MM.1S (cell line): ENCODE measurements at regions not wholly inside any gene's neighbourhood (a gene's known extent, or its start where the extent isn't known, plus 50 kb on each side); places are given as distances from the start of the nearest gene placed in this dataset.

Experiments
- DNase-seq: peaks from one replicate; pipeline ENCODE4 v3.0.0-alpha.2; 2015
- H2AFZ ChIP-seq: fragments of 300-600 bp; sonication (generic); 2 replicates; pipeline ENCODE4 v1.6.0; 2016; ENCODE audit warnings: antibody characterized with exemption, low read length
- H3F3A ChIP-seq: fragments of 300-600 bp; sonication (generic); 2 replicates; pipeline ENCODE4 v1.6.1; 2016; ENCODE audit warnings: mild to moderate bottlenecking, antibody characterized with exemption, low read length, moderate library complexity, mixed read lengths; ENCODE audit not compliant: insufficient read depth
- H3K27ac ChIP-seq: fragments of 300-600 bp; sonication (generic); 2 replicates; pipeline ENCODE4 v1.5.1; 2016; ENCODE audit warnings: mild to moderate bottlenecking, low read length
- H3K27me3 ChIP-seq: fragments of 300-600 bp; sonication (generic); replicated peaks from 2 replicates; pipeline ENCODE4 v1.6.0; 2016; ENCODE audit warnings: low read length; ENCODE audit not compliant: insufficient read depth
- H3K36me3 ChIP-seq: fragments of 300-600 bp; sonication (generic); replicated peaks from 2 replicates; pipeline ENCODE4 v1.6.1; 2016; ENCODE audit warnings: mild to moderate bottlenecking, low read length, mixed read lengths; ENCODE audit not compliant: insufficient read depth
- H3K4me1 ChIP-seq: fragments of 300-600 bp; sonication (generic); 2 replicates; pipeline ENCODE4 v1.6.1; 2016; ENCODE audit warnings: low read length, mixed read lengths
- H3K4me2 ChIP-seq: fragments of 300-600 bp; sonication (generic); 2 replicates; pipeline ENCODE4 v1.6.0; 2016; ENCODE audit warnings: low read depth, low read length
- H3K4me3 ChIP-seq: fragments of 300-600 bp; sonication (generic); 2 replicates; pipeline ENCODE4 v1.5.1; 2016; ENCODE audit warnings: low read length, mixed read lengths
- H3K79me2 ChIP-seq: fragments of 300-600 bp; sonication (generic); 2 replicates; pipeline ENCODE4 v1.6.1; 2016; ENCODE audit warnings: mixed run types, low read length, mixed read lengths
- H3K9ac ChIP-seq: fragments of 300-600 bp; sonication (generic); 2 replicates; pipeline ENCODE4 v1.6.1; 2016; ENCODE audit warnings: low read length, mixed read lengths
- H3K9me2 ChIP-seq: fragments of 300-600 bp; sonication (generic); replicated peaks from 2 replicates; pipeline ENCODE4 v1.6.1; 2016; ENCODE audit warnings: mild to moderate bottlenecking, low read length, mixed read lengths; ENCODE audit not compliant: insufficient read depth
- H3K9me3 ChIP-seq: fragments of 300-600 bp; sonication (generic); replicated peaks from 2 replicates; pipeline ENCODE4 v1.6.1; 2016; ENCODE audit warnings: mild to moderate bottlenecking, low read length, mixed read lengths; ENCODE audit not compliant: insufficient read depth
- H4K20me1 ChIP-seq: fragments of 300-600 bp; sonication (generic); 2 replicates; pipeline ENCODE4 v1.6.1; 2016; ENCODE audit warnings: mild to moderate bottlenecking, low read length, moderate library complexity, mixed read lengths; ENCODE audit not compliant: insufficient read depth
- CTCF ChIP-seq: fragments of 300-600 bp; sonication (generic); IDR thresholded peaks from 2 replicates; pipeline ENCODE4 v1.5.1; 2016; ENCODE audit warnings: antibody characterized with exemption, low read length, mixed read lengths
- EZH2 ChIP-seq: fragments of 300-600 bp; sonication (generic); optimal IDR thresholded peaks from 2 replicates; pipeline ENCODE3; 2017; ENCODE audit warnings: low read depth, mild to moderate bottlenecking, antibody characterized with exemption, low read length, mixed read lengths
- EZH2phosphoT487 ChIP-seq: fragments of 300-600 bp; sonication (generic); IDR thresholded peaks from 2 replicates; pipeline ENCODE4 v1.6.1; 2018; ENCODE audit warnings: antibody characterized with exemption, low read length

- Histone ChIP-seq H3K79me2 (no peaks in the 10 kb centered on the region), H3K36me3 (no peaks in the 10 kb centered on the region), H3F3A (no peaks in the 10 kb centered on the region), H3K4me3 (no peak overlapping the region), H3K9me3 (no peaks in the 10 kb centered on the region), H3K27ac (no peak overlapping the region), H2AFZ (no peak overlapping the region), H4K20me1 (no peaks in the 10 kb centered on the region), H3K9me2 (no peaks in the 10 kb centered on the region; the same call in 1 of the 2 replicates), H3K4me2 (no peak overlapping the region), H3K9ac (no peak overlapping the region), H3K4me1 (peaks cover 21% of the 10 kb centered on the region), H3K27me3 (no peaks in the 10 kb centered on the region)
- TF ChIP-seq EZH2phosphoT487 (no peak), EZH2 (no peak), CTCF (no peak)
- DNase-seq: peak; percentile 33
These were observed 752.1 kb upstream of the POM121L12 start for GRCh38 chr7:52283335-52283734.

GRCh38 chr7:52273685-52274610 is 761.5 kb upstream of the POM121L12 start:
- no peak for DNase-seq
- Histone ChIP-seq H3F3A (no peaks in the 10 kb centered on the region), H3K9ac (no peak overlapping the region), H3K9me2 (no peaks in the 10 kb centered on the region), H3K79me2 (no peaks in the 10 kb centered on the region), H3K4me2 (no peak overlapping the region), H3K36me3 (no peaks in the 10 kb centered on the region), H3K4me3 (no peak overlapping the region), H2AFZ (no peak overlapping the region), H3K27ac (no peak overlapping the region), H3K4me1 (no peaks in the 10 kb centered on the region), H3K9me3 (no peaks in the 10 kb centered on the region), H3K27me3 (no peaks in the 10 kb centered on the region), H4K20me1 (no peaks in the 10 kb centered on the region)
- TF ChIP-seq EZH2phosphoT487: no peak
- TF ChIP-seq CTCF: no peak
- TF ChIP-seq EZH2: no peak

- H3F3A ChIP-seq: no peaks in the 10 kb centered on the region
- H4K20me1 ChIP-seq: no peaks in the 10 kb centered on the region
- no peaks in the 10 kb centered on the region for H3K27me3 ChIP-seq
- no peaks in the 10 kb centered on the region for H3K36me3 ChIP-seq
- DNase-seq: no peak
- H3K4me1 ChIP-seq: no peaks in the 10 kb centered on the region
- H3K9me3 ChIP-seq: no peaks in the 10 kb centered on the region
- no peak overlapping the region for H3K4me2 ChIP-seq
- TF ChIP-seq CTCF (no peak), EZH2 (no peak)
- no peak overlapping the region for H3K9ac ChIP-seq
- H3K9me2 ChIP-seq: no peaks in the 10 kb centered on the region
- H3K27ac ChIP-seq: no peak overlapping the region
- H2AFZ ChIP-seq: no peak overlapping the region
- no peak overlapping the region for H3K4me3 ChIP-seq
- no peaks in the 10 kb centered on the region for H3K79me2 ChIP-seq
These were observed 763.7 kb upstream of the POM121L12 start for GRCh38 chr7:52271703-52272102.
